HG03196 (cell line): ENCODE measurements at regions not wholly inside any gene's neighbourhood (a gene's known extent, or its start where the extent isn't known, plus 50 kb on each side); places are given as distances from the start of the nearest gene placed in this dataset.

Source experiments
- ATAC-seq: cut with Tn5 transposase; IDR thresholded peaks from one replicate; pipeline ENCODE4 v1.9.1; 2021; ENCODE audit not compliant: unreplicated experiment

DNA sequence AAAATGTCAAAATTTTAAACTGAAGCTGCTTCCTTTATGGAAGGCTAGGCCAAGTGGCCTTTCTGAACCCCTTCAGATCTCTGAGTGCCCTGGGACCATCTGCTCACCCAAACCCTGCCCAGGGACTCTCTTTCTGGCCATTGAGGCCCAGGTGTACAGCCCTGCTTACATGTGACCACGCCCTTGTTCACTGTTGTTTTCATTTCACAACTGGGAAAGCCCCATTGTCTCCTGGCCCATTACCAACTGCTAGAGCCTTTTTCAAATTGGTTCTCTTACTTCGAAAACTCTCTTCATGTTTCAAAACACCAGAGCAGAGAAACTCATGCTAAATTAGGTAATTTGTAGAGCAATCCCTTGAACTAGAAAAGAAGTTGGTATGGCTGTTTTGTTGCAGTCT is 219.5 kb upstream of the TANK start:
- ATAC-seq, result no peak

GRCh38 chr2:160941290-160941846 is 218.9 kb upstream of the TANK start:
- ATAC-seq, result no peak

DNA sequence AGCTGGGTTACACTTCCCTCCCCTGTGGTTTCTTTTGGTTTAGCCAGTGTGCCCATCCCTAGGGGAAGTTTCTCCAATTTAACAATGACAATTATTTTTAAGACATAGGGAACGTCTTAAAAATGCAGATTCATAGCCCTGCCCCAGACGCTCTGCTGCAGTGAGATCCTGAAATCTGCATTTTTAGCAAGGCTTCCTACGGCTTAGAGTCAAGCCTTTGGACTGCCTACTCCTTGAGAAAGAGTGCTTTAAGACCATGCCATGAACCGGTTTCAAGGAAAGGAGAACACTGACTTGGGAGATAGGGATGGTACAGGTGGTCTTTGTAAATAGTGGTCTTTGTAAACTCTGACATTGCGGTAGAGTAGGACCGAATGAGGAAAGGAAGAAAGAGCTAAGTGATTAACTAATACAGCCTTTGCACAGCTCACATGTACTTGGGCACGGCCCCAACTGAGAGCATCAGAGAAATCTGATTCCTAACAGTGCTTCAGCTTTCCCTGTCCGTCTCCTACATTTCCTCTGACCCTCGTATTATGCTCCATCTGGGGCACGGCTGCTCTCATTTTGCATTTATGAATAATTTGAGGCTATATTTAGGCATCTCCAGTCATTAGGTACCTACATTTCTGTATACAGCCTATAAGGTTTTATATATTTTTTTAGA is 217.6 kb upstream of the TANK start:
- no peak for ATAC-seq

DNA sequence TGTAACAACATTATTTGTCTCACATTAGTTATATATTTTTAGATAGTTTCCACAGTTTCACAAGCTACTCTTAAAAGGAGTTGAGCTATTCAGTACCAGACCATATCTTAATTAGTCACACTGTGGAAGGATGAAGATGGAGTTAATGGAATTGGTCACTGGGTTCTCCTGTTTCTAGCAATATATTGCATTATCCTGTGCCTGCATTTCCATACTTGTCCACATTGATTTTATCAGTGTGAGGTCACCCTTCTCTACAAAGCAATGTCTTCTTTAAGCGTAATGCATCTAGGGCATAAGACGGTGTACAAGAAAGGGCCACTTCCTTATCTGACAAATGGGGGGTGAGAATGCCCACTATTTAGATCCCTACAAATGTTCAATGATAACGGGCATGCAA is 216.8 kb upstream of the TANK start:
- ATAC-seq, result no peak

GRCh38 chr2:160952464-160953254 is 207.6 kb upstream of the TANK start:
- ATAC-seq, result no peak

- ATAC-seq, result no peak
These were observed 204.7 kb upstream of the TANK start for GRCh38 chr2:160955578-160955977.

- ATAC-seq, result no peak
These were observed 203.9 kb upstream of the TANK start for GRCh38 chr2:160956243-160956802.

- ATAC-seq, result no peak
These were observed 196.3 kb upstream of the TANK start for GRCh38 chr2:160963957-160964356.

- ATAC-seq, result no peak
These were observed 192.7 kb upstream of the TANK start for GRCh38 chr2:160967523-160967922.

DNA sequence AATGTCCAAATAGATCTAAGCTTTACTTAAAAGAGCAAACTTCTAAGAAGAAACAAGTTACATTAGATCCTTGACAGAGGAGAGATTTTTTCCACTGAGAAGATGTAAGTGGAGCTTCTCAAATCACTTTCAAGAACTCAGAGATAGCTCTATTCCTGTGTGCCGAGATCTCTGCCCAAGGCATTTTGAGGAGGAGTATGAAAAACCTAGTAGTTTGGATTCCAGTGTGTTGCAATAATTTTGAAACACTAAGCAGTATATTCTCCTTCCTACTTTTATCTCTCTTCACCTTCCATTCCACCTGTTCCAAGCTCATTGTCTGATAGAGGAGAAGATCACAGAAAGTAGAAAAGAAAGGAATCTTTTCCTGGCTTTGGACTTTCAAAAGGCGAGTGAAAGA is 192.0 kb upstream of the TANK start:
- no peak for ATAC-seq

DNA sequence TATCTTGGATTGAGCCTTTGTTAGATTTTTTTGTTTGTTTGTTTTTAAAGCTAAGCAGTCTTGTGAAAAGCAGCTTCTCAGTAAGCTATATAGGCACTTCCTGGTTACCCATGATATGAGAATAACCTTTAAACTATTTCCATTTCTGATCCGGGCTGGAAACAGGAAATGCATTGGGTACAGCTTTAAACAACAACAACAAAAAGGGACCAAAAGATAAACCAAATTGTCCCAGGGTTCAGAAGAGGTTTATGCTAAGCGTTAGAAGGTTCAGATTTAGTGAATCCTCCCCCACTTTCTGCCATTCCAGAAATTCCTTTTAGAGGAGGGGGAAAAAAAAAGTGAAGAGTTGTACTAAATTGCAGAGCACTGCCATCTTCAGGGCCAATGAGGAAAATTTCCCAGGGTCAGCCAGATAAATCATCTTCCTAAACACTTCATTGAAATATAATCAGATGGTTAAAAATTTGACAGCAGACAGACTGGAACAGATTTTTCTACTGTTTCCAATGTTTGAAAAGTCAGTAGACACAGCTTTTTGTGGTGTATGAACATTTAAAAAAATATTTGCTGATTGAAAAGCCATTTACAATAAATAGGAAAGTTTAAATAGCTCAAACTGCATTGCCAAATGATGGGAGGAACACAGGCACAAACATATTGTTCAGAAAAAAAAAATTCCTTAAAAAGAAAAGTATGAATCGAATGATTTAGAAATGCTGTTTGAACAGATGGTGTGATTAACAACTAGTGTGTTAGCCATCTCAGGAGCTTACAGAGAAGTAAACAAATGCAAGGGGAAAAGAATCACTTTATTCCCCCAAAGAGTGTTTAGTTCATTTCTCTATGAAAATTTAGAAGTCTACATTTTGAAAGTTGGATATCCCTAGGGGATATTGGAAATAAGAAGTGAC is 189.9 kb upstream of the TANK start:
- no peak for ATAC-seq

GRCh38 chr2:160973991-160974390 is 186.2 kb upstream of the TANK start:
- ATAC-seq, result no peak

DNA sequence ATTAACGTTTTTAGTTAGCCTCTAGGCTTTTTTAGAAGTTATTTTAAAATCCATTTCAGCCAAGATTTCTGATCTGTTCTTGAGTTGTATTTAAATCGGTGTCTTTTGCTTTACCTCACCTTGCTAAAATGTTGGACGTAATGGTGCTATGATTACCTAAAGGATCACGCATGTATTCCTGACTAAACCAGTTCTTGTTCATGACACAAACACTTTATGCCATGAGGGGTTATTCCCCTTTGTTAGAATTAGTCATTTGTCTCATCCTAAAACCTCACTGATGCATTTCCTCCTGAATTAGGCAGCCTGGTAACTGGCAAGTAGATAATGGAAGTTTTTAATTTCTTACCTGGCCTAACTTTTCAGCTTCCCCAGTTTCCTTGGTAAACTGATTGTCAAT is 185.4 kb upstream of the TANK start:
- no peak for ATAC-seq

DNA sequence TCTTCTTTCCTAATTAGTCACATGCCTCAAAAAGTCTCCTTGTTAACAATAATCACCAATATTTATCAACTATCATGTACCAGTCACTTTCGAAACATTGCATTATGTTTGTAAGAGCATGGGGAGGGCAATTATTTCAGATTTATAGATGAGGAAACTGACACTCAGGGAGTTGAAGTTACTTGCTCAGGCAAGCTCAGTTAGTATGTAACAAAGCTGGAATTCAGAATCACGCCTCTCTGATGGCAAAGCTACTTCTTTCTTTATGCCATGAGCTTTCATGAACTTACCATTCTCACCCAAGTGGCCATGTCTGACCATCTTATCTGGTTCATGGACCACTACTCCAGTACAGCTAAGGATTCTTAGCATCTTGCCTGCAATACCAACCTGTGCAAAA is 183.4 kb upstream of the TANK start:
- ATAC-seq, result no peak

DNA sequence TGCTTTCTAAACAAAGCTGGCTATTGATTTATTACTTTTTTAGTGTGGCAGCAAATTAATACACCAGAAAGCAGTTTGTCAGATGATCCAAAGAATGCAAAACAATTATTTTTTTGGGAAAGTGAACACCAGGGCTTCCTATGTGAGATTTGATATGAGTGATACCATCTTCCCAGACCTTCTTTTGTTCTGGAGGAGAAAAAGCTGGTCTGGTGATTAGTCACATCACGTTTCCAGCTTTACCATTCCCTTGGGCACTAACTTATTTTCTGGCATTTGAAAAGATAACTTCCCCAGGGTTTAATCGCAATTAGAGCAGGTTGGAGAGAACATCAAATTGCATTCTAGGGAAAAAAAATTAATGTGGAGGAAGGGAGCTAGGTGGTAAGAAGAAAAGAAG is 182.9 kb upstream of the TANK start:
- no peak for ATAC-seq

DNA sequence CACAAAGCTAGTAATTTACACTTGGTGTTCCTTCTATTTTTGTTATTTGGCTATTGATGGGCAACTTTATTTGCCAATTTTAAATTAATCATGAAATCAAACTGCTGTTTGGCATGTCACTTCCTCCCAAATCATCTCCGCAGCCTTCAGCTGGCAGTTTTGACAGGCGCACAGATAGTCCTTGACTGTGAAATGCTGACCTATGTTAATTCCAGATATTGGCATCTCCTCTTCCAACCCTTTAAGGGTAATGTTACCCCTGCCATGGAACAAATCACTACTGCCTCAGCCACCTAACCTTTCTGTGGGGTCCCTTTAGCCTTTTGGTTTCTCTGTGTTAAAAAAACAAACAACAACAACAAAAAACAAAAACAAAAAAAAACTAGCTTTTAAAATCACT is 182.4 kb upstream of the TANK start:
- no peak for ATAC-seq

DNA sequence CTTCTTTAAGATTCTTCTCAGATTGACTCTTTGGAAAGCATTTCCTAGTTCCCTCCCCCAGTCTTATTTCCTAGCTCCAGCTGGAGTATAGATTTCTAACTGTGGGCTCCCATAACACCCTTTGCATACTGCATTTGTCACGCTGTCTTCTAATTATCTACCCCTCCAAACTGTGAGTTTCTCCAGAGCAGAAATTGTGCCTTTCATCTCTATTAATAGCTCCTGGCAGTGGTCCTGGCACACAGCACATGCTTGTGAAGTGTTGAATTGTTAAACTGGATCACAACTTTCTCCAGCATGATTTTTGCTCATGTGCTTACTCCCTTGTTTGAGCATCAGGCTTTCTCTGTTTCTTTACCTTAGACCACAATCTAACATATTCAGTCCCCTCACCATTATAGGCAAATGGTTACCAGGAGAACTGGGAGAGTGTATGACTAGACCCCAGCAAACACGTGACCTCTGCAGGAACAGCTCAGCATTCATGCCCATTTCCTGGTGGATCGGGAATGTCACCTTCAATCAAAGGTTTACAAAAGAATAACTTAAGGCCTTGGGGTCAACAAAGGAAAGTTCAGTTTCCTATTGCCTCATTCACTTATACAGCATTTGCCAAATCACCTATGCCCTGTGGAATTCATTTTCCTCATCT is 175.7 kb upstream of the TANK start:
- no peak for ATAC-seq

DNA sequence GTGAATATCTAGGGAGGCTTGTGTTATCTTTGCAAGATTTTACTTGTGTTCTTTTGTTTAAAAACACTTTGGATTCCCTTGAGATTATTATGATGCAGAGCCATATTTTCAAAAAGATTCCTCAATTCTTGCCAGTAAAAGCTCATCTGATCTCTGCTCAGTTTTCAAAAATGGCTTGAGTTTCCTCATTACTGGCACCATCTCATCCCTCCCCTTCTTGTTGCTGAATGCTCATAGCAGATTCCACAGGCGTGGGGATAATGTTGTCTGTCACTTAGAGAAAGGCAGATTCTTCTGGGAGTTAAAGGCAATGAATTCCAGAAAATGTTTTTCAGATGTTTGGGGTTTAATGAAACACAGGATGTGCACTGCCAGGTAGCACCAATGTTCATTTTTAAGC is 170.4 kb upstream of the TANK start:
- no peak for ATAC-seq

- no peak for ATAC-seq
These were observed 166.6 kb upstream of the TANK start for GRCh38 chr2:160993654-160994061.

DNA sequence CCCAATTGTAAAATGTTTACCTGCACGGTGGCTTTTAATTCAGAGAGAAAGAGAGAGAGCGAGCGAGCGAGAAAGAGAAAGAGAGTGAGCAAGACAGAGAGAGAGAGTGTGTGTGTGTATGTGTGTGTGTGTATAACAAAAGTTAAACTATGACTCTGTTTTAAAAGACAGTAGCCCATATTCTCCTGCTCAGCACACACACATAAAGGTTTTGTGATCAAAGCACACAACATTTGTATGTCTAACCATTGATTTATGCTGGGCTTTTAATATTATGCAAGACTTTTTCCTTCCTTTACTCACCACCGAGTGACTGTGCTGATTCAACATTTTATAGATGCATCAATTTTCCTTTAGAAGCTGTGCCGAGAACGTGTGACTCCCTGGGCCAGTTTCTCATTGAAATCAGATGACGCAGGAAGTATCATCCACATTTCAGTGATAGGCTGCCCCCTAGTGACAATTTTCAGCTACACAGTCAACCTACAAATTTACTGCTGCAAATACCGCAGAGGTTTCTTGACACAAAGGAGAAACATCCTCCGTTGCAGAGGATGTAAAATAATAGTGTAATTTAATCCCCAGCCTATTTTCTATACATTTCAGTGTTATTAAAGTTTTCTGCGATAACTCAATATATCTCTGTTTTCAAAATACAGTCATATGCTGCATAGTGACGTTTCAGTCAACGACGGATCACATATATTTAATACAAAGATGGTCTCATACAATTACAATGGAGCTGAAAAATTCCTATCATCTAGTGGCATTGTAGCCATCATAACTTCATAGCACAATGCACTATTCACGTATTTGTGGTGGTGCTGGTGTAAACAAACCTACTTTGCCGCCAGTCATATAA is 165.9 kb upstream of the TANK start:
- ATAC-seq, result peak; percentile 81
